ENCODE measurements at regions not wholly inside any gene's neighbourhood (a gene's known extent, or its start where the extent isn't known, plus 50 kb on each side); places are given as distances from the start of the nearest gene placed in this dataset.

DNA sequence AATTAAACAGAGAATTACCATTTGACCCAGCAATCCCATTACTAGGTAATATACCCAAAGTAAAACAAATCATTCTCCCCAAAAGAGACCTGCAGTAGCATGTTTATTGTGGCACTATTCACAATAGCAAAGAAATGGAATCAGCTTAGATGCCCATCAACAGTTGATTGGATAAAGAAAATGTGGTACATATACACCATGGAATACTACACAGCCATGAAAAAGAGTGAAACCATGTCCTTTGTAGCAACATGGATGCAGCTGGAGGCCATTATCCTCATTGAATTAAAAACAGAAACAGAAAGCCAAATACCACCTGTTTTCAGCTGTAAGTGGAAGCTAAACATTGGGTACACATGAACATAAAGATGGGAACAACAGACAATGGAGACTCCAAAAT lies 1141.8 kb upstream of the AUTS2 start:
- H3K4me1 ChIP-seq: no peaks in the 10 kb centered on the region
- no peak for DNase-seq
- no peak overlapping the region for H3K4me3 ChIP-seq
- no peak for TF ChIP-seq POLR2A (IDR thresholded peaks at IDR 0.05)
- TF ChIP-seq EP300 (IDR thresholded peaks at IDR 0.05): no peak
- TF ChIP-seq, protein P1, sequence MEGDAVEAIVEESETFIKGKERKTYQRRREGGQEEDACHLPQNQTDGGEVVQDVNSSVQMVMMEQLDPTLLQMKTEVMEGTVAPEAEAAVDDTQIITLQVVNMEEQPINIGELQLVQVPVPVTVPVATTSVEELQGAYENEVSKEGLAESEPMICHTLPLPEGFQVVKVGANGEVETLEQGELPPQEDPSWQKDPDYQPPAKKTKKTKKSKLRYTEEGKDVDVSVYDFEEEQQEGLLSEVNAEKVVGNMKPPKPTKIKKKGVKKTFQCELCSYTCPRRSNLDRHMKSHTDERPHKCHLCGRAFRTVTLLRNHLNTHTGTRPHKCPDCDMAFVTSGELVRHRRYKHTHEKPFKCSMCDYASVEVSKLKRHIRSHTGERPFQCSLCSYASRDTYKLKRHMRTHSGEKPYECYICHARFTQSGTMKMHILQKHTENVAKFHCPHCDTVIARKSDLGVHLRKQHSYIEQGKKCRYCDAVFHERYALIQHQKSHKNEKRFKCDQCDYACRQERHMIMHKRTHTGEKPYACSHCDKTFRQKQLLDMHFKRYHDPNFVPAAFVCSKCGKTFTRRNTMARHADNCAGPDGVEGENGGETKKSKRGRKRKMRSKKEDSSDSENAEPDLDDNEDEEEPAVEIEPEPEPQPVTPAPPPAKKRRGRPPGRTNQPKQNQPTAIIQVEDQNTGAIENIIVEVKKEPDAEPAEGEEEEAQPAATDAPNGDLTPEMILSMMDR (IDR thresholded peaks at IDR 0.05): no peak
- TF ChIP-seq POLR2AphosphoS5 (IDR thresholded peaks at IDR 0.05): no peak
- peaks cover 0 to 5% (median 0%) of the 10 kb centered on the region in 3 donors for H3K27me3 ChIP-seq
- intact Hi-C loops (cut with DNase I): no loop called here
- H3K9me3 ChIP-seq: peaks cover 0 to 7% (median 0%) of the 10 kb centered on the region in 4 donors
- H3K36me3 ChIP-seq: no peaks in the 10 kb centered on the region
- H3K27ac ChIP-seq: no peak overlapping the region

DNA sequence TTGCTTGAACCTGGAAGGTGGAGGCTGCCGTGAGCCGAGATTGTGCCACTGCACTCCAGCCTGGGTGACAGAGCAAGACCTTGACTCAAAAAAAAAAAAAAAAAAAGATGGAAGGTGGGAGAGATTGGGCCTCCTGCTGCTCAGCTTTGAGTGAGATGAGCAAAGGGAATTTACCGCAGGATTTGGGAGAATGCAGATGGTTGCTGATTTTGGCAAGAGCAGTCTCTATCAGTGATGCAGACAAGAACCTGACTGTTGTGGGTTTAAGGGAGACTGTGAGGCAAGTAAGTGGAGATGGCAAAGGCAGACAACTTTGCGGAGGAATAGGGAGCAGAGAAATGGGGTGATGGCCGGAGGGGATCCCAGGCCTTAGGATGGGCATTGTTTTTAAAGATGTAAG lies 1140.8 kb upstream of the AUTS2 start:
- Histone ChIP-seq H3K36me3 (no peaks in the 10 kb centered on the region), H3K27ac (no peak overlapping the region), H3K27me3 (peaks cover 0 to 5% (median 0%) of the 10 kb centered on the region in 3 donors), H3K9me3 (peaks cover 0 to 7% (median 0%) of the 10 kb centered on the region in 4 donors), H3K4me1 (no peaks in the 10 kb centered on the region), H3K4me3 (no peak overlapping the region)
- TF ChIP-seq POLR2A (IDR thresholded peaks at IDR 0.05): no peak
- TF ChIP-seq POLR2AphosphoS5 (IDR thresholded peaks at IDR 0.05): no peak
- TF ChIP-seq EP300 (IDR thresholded peaks at IDR 0.05): no peak
- DNase-seq: no peak
- intact Hi-C loops (cut with DNase I): no loop called here
- 91 to 93% methylated on average over 5 of the region's 5 CpGs for WGBS, 2 donors

- H3K9me3 ChIP-seq: peaks cover 0 to 7% (median 0%) of the 10 kb centered on the region in 4 donors
- intact Hi-C loops (cut with DNase I): no loop called here
- TF ChIP-seq, protein P1 (IDR thresholded peaks at IDR 0.05): no peak
- TF ChIP-seq POLR2AphosphoS5 (IDR thresholded peaks at IDR 0.05): no peak
- TF ChIP-seq POLR2A (IDR thresholded peaks at IDR 0.05): no peak
- no peak for TF ChIP-seq EP300 (IDR thresholded peaks at IDR 0.05)
- no peak overlapping the region for H3K4me3 ChIP-seq
- H3K4me1 ChIP-seq: no peaks in the 10 kb centered on the region
- H3K27me3 ChIP-seq: peaks cover 0 to 5% (median 0%) of the 10 kb centered on the region in 3 donors
- DNase-seq: no peak
- H3K36me3 ChIP-seq: no peaks in the 10 kb centered on the region
- no peak overlapping the region for H3K27ac ChIP-seq
- 68 to 71% methylated on average over 5 of the region's 5 CpGs for WGBS, 2 donors
These were observed 1140.0 kb upstream of the AUTS2 start for GRCh38 chr7:68458010-68458908.

DNA sequence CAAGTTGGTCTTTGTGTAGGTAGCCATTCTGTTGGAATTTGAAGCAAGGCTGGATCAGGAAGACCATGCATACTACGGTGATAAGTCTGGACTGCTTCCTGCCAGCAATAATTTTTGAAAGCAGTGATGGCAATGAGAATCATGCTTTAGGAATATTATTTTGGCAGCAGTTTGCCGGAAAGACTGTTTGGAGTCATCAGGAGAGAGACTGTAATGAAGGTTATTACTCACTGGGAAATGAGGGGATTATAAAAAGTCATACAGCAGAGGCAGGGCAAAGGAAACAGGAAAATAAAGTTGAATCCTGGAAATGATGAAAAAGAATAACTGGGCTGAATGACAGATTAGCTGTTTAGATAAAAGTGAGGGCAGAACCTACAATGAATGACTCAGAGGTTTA lies 1136.8 kb upstream of the AUTS2 start:
- Histone ChIP-seq H3K27me3 (peaks cover 0 to 4% (median 0%) of the 10 kb centered on the region in 3 donors), H3K4me3 (no peak overlapping the region), H3K4me1 (no peaks in the 10 kb centered on the region), H3K36me3 (no peaks in the 10 kb centered on the region), H3K9me3 (peaks cover 0 to 11% (median 0%) of the 10 kb centered on the region in 4 donors), H3K27ac (no peak overlapping the region)
- DNase-seq: no peak
- intact Hi-C loops (cut with DNase I): no loop called here
- 27 to 34% methylated on average over 2 of the region's 2 CpGs for WGBS, 2 donors
- TF ChIP-seq POLR2AphosphoS5 (IDR thresholded peaks at IDR 0.05) (no peak), POLR2A (IDR thresholded peaks at IDR 0.05) (no peak), EP300 (IDR thresholded peaks at IDR 0.05) (no peak)
- TF ChIP-seq, protein P1 (IDR thresholded peaks at IDR 0.05): no peak

- intact Hi-C loops (cut with DNase I): no loop called here
- H3K4me1 ChIP-seq: no peaks in the 10 kb centered on the region
- DNase-seq: no peak
- TF ChIP-seq POLR2A (IDR thresholded peaks at IDR 0.05): no peak
- TF ChIP-seq, protein P1 (IDR thresholded peaks at IDR 0.05): no peak
- no peak for TF ChIP-seq EP300 (IDR thresholded peaks at IDR 0.05)
- no peak for TF ChIP-seq POLR2AphosphoS5 (IDR thresholded peaks at IDR 0.05)
- peaks cover 0 to 10% (median 0%) of the 10 kb centered on the region in 4 donors for H3K9me3 ChIP-seq
- H3K4me3 ChIP-seq: no peak overlapping the region
- peaks cover 0 to 3% (median 0%) of the 10 kb centered on the region in 3 donors for H3K27me3 ChIP-seq
- no peaks in the 10 kb centered on the region for H3K36me3 ChIP-seq
- 84 to 85% methylated on average over 17 of the region's 17 CpGs for WGBS, 2 donors
- H3K27ac ChIP-seq: no peak overlapping the region
These were observed 1127.3 kb upstream of the AUTS2 start for GRCh38 chr7:68470836-68471435.
